Fibroblast of lung (primary cell): ENCODE measurements at regions not wholly inside any gene's neighbourhood (a gene's known extent, or its start where the extent isn't known, plus 50 kb on each side); places are given as distances from the start of the nearest gene placed in this dataset.

Experiments
- CTCF ChIP-seq, 2 donors: IDR thresholded peaks in 1 of 2; conservative IDR thresholded peaks in 1 of 2; 1 replicate in 1 of 2; 2 replicates in 1 of 2; pipeline ENCODE4 v1.5.1; 2011 to 2012; ENCODE audit warnings: low read length in 2 of 2, control low read depth in 1 of 2, inconsistent platforms in 1 of 2, low read depth in 1 of 2, mild to moderate bottlenecking in 1 of 2
- EZH2 ChIP-seq: IDR thresholded peaks from 2 replicates; pipeline ENCODE4 v1.5.1; 2012; ENCODE audit warnings: low read length, control low read depth, mild to moderate bottlenecking; ENCODE audit errors: missing control alignments

GRCh38 chr14:81594012-81594411, 60.4 kb upstream of the SEL1L start:
- TF ChIP-seq CTCF (conservative IDR thresholded peaks at IDR 0.05 in 1 of 2, IDR thresholded peaks at IDR 0.05 in 1 of 2; ENCODE audit: low read depth in 1 of 2, low read length in 2 of 2), result no peak
- no peak for TF ChIP-seq EZH2
